ENCODE measurements at regions not wholly inside any gene's neighbourhood (a gene's known extent, or its start where the extent isn't known, plus 50 kb on each side); places are given as distances from the start of the nearest gene placed in this dataset.

GRCh38 chr3:116980099-116980498, 270.5 kb downstream of the TUSC7 start:
- TF ChIP-seq CTCF (IDR thresholded peaks at IDR 0.05; ENCODE audit: borderline replicate concordance, extremely low read depth, low read length, poor library complexity, severe bottlenecking) (no peak), EZH2 (IDR thresholded peaks at IDR 0.05; ENCODE audit: borderline replicate concordance, low read depth, low read length, severe bottlenecking) (no peak)
